ENCODE measurements at regions not wholly inside any gene's neighbourhood (a gene's known extent, or its start where the extent isn't known, plus 50 kb on each side); places are given as distances from the start of the nearest gene placed in this dataset.

GRCh38 chr16:7113395-7113794, 219.2 kb upstream of the RBFOX1 start:
- DNase-seq (ENCODE audit: low spot score) (no peak), ATAC-seq (ENCODE audit: low FRiP score) (no peak)
- no peak for TF ChIP-seq CTCF (IDR thresholded peaks at IDR 0.05)

- no peak for DNase-seq (ENCODE audit: low spot score)
- no peak for ATAC-seq (ENCODE audit: low FRiP score)
- no peak for TF ChIP-seq CTCF (IDR thresholded peaks at IDR 0.05)
These were observed 221.4 kb upstream of the RBFOX1 start for GRCh38 chr16:7111265-7111664.

- no peak for TF ChIP-seq CTCF (IDR thresholded peaks at IDR 0.05)
- no peak for DNase-seq (ENCODE audit: low spot score)
- no peak for ATAC-seq (ENCODE audit: low FRiP score)
These were observed 225.2 kb upstream of the RBFOX1 start for GRCh38 chr16:7107436-7107835.

GRCh38 chr16:7103056-7103455, 229.6 kb upstream of the RBFOX1 start:
- ATAC-seq (ENCODE audit: low FRiP score) (no peak), DNase-seq (ENCODE audit: low spot score) (no peak)
- no peak for TF ChIP-seq CTCF (IDR thresholded peaks at IDR 0.05)

GRCh38 chr16:7101054-7101453, 231.6 kb upstream of the RBFOX1 start:
- ATAC-seq (ENCODE audit: low FRiP score) (no peak), DNase-seq (ENCODE audit: low spot score) (no peak)
- TF ChIP-seq CTCF (IDR thresholded peaks at IDR 0.05): no peak

- ATAC-seq (ENCODE audit: low FRiP score) (no peak), DNase-seq (ENCODE audit: low spot score) (no peak)
- TF ChIP-seq CTCF (IDR thresholded peaks at IDR 0.05): no peak
These were observed 235.1 kb upstream of the RBFOX1 start for GRCh38 chr16:7097518-7097917.

- DNase-seq (ENCODE audit: low spot score): no peak
- ATAC-seq (ENCODE audit: low FRiP score): no peak
- TF ChIP-seq CTCF (IDR thresholded peaks at IDR 0.05): no peak
These were observed 239.1 kb upstream of the RBFOX1 start for GRCh38 chr16:7093511-7093910.
